ENCODE measurements at regions not wholly inside any gene's neighbourhood (a gene's known extent, or its start where the extent isn't known, plus 50 kb on each side); places are given as distances from the start of the nearest gene placed in this dataset.
"Not testable (repeated sequence)": the region's sequence is repeated elsewhere in the genome, so short reads cannot be mapped to it uniquely, and the experiment has no call there.

DNA sequence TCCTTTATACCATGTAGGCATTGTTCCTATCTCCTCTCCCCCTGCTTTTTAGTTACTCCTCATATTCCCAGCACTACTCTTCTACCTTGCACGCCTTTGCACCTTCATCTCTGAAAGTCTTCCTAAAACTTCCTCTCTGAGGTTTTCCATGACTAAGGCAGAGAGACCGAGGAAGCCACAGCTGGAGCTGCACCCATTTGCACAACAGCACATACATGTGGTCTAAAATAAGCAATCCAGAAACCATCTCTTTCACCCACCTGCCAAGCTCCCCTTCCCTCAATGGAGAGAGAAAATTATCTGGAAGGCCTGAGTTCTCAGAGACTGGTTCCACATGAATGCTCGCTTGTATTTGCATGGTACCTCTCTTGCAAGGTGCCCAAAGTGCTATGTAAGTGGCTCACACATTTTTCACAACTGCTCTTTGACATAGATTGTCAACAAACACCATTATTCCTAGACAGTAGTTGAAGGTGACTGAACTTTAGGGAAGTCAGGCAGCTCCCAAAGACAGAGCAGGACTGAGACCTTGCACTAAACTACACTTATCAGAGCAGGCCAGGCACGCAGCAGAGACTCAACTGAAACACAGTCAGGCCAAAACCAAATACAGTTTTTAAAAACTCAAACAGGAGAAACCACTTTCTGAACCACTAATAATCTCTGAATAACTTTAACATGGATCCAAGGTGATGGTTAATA lies 313.2 kb downstream of the TFAP2A start:
- no peak for DNase-seq

DNA sequence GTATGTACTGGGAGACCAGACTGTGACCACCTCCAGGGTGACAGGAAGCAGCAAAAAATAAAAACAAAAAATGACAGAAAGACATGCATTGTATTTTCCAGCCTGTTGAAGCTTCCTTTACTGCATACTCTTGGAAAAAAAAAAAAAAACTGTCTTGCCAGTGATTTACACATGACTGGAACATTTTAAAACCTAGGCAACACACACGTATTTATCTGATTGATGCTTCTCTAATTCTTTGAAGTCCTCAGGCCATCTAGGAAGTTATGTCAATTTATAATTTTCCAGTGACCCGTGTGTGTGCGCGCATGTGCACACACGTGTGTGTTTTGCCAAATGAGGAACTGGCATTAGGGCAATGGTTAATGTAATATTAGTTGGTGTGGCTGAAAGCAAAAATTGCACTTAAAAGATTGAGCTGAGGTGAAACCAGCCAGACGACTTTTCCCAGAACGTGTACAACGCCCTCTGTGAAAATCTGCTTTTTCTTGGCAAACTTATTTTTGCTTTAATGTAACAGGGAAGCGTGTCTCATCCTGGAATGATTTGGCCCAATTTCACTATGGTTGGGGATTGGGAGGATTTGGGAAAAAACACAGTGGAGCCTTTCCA lies 315.2 kb downstream of the TFAP2A start:
- no peak for DNase-seq

DNA sequence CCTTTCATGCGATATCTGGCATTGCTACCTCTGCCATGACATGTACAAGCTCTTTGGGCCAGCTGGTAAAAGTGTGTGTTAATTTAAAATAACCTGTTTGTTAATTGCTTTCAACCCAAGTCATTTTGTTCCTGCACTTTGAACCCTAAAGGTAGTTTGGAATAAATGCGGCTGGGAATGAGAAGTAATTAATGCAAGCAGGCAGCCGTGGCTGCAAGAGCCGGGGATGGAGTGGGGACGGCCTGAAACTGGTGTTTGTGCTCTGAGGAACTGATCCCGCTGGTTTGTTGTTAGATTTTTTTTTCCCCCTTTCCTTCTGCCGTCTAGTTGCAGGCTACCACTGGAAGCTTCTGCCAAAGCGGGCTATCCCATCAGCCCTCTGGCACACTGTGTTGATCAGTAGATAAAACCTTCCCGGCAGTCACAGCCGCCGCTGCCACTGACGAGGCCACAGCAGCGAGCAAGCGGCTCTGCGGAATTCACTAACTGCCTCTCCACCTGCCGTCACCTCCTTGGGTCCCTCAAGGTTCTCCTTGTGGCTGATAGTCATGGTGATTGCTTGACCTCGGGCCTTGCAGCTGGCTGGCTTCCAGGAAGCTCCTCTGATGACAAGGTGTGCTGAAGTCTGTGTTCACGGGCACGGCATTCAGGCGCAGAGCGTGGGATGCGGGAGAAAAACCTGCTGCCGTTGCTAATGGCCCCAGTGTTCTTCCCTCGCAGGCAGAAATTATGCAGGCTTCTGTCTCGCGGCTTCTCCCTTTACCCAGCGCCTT lies 315.9 kb downstream of the TFAP2A start:
- no peak for DNase-seq

DNA sequence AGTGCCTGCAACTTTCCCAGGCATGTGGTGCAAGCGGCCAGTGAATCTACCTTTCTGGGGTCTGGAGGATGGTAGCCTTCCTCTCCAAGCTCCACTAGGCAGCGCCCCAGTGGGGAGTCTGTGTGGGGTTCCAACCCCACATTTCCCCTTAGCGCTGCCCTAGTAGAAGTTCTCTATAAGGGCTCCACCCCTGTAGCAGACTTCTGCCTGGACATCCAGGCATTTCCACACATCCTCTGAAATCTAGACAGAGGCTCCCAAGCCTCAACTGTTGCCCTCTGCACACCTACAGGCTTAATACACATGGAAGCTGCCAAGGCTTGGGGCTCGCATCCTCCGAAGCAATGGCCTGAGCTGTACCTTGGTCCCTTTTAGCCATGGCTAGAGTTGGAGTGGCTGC lies 321.6 kb downstream of the TFAP2A start:
- no peak for DNase-seq

DNA sequence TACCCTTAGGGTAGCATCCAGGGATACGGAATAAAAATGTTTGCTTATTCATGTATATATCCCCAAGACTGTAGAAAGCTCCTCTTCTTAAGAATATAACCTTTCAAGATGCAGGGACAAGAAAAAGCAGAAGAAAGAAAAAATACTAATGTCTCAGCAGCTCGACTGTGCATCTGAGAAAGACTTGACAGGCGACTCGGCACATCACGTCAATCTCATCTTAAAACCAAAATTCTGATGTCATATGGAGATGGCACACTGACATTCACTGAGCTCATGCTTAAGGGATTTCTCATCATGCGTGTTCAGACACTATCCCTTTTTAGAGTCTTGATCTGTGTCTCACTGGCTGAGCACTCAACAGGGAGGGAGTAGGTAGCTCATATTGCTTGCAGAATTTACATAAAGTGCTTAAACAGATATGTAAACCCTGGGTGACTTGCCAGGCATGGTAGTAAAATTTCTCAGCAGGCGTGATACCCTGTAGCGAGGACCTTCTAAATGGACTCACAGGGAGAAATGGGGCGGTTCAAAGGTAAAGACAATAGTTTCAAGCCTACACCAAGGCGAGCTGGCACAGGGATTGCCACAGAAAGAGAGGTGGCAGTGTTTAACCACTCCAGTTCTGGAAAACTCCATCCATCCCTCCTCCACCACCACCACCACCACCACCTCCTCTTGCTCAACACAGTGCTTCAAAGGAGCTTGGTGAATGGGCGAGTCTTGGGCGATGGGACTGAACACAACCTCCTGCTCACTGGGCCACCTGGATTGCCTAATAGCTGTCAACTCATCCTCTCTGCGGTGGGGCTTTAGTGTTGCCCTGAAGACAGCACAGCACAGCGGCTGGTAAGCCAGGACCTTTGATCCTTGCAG lies 330.5 kb downstream of the TFAP2A start:
- no peak for DNase-seq

DNA sequence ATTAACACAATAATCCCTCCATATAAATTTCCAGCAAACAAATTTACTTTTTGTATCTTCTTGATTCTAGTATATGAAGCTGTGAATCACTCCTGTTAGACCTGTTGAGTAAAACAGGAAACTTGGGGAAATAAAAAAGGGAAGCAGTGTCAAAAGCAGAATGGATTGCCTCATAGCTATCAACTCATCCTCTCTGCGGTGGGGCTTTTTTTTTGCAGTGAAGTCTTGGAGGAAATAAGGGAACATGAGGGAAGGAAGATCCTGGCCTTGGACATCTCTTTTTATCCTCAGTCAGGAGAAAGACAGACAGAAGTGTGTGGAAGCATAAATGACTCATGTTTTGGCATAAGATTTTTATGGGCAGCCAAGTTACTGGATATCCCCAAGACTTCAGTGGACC lies 332.5 kb downstream of the TFAP2A start:
- no peak for DNase-seq

DNA sequence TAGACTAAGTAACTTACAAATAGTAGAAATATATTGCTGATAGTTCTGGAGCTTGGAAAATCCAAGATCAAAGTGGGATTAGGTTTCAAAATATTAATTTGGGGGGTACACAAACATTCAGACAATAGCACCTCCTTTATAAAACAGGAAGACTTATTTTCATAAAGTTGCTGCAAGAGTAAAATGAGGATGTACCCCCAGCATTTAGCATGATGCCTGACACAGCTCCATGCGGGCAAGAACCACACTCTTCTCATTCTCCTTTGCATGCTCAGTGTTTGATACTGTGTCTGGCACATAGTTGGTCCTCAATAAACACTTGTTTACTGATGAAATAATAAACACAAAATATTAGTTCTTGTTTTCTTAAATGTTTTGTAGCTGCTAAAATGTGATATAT lies 332.9 kb downstream of the TFAP2A start:
- DNase-seq: no peak

DNA sequence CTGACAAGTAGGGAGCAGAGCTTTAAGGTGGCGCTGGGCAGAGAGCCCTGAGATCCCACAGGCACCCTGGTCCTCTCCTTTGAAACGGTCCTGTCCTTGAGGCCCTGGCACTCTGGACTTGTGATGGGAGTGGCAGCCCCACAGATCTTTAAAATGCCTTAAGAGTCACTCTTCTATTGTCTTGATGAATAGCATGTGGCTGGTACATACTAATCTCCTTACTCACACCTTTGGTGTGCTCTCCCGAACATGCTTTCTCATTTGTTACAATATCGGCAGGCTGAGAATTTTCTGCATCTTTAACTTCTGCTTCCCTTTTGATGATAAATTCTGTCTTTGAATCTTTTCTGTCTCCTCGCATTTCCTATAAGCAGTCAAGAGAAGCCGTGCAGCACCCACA lies 333.8 kb downstream of the TFAP2A start:
- no peak for DNase-seq

DNA sequence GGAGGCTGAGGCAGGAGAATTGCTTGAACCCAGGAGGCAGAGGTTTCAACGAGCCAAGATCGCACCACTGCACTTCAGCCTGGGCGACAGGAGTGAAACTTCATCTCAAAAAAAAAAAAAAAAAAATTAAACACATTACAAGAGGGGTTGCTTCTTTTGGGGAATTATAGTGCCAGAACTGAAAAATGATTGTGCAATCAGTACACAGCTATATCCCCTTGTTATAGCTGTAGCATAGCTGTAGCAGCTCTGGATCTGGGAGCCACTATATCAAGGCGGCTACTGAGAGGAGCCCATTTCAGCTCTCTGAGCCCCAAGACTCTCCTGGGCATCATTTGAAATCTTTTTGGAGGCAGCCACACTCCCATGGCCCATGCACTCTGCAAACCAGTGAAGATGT lies 334.3 kb downstream of the TFAP2A start:
- DNase-seq: no peak

DNA sequence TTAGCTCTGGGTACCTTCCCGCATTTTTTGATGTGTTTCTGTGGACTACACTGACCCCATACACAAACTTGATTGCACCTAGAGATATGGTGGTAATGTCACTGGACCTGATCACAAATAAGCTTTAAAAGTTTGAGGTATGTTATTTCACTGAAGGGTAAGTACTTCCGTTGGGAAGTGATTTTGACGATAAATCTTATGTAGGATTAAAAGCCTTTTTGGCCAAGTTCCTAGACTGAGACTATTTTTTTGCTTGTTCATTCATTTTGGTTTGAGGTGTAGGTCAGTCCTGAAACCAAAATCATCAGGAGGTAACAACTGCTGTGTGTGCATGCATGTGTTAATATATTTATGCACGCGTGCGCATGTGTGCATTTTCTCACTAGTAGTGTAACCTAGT lies 336.3 kb downstream of the TFAP2A start:
- DNase-seq: no peak

DNA sequence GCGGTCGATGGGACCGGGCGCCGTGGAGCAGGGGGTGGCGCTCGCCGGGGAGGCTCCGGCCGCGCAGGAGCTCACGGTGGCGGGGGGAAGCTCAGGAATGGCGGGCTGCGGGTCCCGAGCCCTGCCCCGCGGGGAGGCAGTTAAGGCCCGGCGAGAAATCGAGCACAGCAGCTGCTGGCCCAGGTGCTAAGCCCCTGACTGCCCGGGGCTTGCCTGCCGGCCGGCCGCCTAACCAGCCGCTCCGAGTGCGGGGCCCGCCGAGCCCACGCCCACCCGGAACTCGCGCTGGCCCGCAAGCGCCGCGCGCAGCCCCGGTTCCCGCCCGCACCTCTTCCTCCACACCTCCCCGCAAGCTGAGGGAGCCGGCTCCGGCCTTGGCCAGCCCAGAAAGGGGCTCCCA lies 340.1 kb downstream of the TFAP2A start:
- not testable (repeated sequence) for DNase-seq

DNA sequence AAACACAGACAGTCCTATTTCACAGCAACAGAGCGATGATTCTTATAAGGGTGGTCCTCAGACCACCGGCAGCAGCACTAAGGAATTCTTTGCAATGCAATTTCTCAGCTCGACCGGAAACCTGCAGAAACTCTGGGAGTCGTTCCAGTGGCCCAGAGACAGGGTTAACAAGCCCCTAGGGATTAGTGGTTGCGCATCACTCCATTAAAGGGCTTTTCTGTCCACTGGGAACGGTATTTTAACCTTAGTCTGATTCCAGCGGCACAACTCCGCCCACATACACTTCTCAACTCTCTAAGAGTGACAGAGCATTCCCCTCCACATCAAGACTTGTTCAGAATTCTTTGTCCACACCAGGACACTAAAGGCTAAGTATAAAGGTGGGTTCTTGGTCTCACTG lies 341.5 kb downstream of the TFAP2A start:
- no peak for DNase-seq

DNA sequence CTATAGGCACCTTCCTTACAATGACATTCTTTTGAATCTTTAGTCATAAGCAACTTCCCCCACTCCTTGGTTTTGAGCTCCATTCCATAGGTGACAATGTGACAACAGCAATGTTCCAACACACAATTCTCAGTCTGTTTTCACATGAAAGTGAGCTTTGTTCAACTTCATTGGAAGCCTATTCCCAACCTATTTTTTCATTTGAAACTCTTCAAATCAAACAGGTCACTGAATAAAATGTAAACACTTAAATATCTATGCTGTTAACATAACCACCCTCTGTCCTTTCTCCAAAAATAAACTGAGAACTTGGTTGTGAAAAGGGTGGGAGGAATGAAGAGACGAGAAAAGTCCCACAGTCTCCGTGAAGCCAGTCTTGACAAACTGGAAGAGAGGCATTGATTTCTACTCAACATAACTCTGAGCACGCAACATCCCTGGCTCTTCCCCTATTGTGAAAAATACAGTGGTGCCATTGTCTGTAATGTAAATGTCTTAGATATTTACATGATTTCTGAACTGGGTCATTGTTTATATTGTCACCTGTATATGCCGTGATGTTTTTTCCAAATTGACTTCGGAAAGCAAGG lies 343.1 kb downstream of the TFAP2A start:
- DNase-seq: no peak

DNA sequence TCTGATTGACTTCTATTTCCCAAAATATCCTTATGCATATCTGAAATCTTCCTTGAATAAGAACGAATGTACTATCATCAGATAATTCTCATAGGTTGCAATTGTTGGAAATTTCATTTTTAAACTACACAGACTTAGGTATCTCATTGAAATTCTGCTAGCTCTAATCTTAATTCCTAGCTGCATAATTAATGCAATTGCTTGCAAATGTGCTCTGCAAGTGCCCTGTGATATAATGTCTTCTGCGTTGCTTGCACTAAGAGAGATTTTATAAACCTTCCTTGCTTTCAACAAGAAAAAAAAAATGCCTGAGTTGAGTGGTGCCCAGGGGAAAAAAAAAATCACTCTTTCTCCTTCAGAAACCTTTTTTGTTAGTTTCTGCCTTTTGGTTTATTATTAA lies 354.9 kb downstream of the TFAP2A start:
- no peak for DNase-seq

DNA sequence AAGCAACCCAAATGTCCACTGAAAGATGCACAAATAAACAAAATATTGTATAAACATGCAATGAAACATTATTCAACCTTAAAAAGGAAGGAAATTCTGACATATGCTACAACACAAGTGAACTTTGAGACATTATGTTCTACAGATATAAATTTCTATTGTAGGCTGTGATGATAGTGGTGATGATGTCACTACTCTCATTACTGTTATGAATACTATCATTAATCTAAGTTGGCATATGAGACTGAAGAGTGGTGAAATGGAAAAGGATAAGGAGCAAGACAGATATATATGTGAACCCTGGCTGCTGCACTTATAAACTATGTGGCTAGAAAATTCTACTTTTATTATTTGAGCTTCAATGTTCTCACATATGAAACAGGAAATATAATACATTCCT lies 360.2 kb downstream of the TFAP2A start:
- DNase-seq: no peak

DNA sequence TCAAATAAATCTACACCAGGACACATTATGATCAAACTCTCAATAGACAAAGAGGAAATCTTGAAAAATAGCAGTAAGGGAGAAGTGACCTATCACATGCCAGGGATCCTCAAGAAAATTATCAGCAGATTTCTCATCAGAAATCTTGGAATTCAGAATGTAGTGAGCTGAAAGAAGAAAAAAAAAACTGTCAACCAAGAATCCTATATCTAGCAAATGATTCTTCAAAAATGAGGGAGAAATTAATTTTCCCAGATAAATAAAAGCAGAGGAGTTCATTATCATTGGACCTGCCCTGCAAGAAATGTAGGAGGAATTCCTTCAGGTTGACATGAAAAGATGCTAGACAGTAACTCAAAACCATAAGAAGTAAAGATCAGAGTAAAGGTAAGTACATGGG lies 363.6 kb downstream of the TFAP2A start:
- DNase-seq: no peak

DNA sequence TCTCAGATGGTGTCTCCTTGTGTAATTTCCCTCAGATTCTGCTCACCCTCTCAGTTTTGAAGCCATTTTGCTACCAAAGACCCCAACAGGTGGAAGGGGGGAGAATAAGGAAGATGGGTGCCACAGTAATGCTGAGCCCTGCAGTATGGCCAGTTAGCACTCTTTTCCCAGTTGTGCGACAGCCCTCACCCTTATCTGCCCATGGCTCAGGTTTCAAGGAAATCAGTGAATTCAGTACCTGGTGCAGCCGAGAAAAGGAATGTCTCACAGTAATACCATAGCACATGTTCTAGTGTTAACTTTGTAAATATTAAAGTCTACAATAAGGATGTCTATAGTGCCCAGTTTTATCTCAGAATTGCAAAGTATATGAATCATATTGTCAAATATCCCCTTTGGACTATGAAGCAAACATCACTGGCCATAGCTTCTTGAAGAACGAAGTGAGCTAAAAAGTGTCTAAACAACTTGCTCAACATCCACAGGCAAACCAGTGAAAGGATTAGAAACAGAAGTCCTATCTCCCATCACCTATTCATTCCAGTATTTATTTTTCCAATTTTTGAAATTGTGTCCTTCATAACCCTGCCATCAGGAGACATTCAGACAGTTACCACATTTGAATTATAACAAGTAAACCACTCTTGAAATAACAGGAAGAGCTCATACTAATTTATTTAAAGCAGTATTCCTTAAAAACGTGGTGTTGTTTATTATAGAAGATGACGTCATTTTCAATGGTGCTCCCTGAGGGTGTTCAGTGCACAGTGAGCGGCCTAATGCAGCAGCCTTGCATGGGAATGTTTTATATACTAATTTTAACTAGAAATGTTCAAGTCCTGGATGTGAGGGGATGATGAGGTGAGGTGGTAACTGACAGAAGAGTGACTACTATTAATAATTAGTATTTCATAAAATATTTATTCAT lies 366.2 kb downstream of the TFAP2A start:
- no peak for DNase-seq

DNA sequence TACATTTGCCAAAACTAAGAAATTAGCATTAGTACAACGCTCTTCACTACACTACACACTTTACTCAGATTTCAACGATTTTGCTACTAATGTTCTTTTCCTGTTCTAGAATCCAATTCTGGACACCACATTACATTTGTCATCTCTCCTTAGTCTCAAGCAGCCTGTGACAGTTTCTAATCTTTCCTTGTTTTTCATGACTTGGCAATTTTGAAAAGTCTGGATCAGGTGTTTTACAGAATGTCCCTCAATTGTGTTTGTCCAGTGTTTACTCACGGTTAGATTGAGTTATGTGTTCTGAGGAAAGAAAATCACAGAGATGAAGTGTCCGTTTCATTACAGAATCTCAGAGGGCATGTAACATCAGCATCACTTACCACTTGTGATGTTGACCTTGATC lies 372.6 kb downstream of the TFAP2A start:
- no peak for DNase-seq

DNA sequence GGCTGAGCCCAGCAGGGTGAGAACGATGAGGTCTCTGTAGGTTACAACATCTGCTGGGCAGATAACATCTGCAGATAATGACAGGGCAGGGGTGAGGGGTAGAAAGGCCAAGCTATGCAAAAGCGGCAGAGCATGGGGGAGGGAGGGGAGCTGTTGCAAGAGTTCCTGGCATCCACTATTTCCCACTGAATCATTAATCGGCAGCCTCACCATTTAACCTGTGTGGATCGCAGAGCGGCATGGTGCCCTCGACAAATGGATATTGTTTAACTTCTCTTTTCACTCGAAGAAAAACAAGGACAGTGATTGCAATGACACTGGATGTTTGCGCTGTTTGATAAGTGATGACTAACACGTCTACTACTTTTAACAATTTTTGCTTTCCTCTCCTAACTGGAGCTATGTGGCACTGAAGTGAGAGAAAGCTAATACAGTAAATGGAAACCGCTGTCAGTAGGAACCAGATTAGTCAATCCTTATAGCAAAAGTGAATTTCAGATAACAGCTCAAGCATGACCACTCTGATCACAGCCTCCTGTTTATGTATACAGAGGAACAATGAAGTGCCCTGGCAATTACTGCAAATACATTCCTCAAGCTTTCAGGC lies 381.5 kb downstream of the TFAP2A start:
- no peak for DNase-seq

DNA sequence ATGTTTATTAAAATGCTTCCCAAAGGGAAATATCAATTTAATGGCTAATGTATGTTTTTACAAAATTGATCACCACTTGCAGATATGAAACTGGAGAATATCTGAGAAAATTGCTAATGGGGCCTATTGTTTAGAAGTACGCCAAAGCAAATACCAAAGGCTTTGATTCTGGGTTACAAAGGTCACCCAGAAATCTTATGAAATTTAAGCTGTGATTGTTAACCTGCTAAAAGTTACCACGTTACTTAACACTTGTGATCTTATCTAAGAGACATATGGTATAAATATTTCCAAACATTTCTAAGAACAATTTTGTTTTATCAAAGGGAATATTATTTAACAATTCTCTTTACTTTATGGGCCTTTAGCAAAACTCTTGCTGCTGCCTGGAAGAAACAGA lies 383.3 kb downstream of the TFAP2A start:
- DNase-seq: no peak

DNA sequence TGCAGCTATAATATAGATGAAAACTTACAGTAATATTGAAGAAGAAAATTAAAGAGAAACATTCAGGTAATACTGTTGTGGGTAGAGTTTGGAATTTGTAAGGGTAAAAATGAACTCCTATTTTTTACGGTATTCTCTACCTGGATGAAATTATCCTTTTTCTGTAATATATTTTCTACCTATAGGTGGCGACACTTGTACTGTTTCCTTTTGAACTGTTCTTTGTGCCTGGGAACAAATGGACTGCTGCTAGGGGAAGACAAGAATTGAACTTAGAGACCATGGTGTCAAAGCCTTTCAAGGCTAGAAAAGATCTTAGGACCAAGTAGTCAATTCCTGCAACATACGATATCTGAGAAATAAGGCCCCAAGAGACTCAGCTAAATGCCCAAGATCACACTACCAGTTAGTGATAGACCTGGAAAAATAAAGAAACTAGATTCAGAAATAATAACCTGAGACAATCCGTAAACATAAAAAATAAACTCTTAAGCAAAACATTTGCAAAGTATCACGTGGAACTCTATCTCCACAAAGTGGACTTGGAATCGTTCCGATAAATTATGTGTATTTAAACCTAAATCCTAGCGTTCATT lies 383.8 kb downstream of the TFAP2A start:
- DNase-seq: no peak
